Islet precursor cell (in vitro differentiated cells): ENCODE measurements at regions not wholly inside any gene's neighbourhood (a gene's known extent, or its start where the extent isn't known, plus 50 kb on each side); places are given as distances from the start of the nearest gene placed in this dataset.
"Not testable (repeated sequence)": the region's sequence is repeated elsewhere in the genome, so short reads cannot be mapped to it uniquely, and the experiment has no call there.

Experiments used
- DNase-seq: peaks from one replicate; pipeline ENCODE4 v3.0.0-alpha.2; 2018

DNA sequence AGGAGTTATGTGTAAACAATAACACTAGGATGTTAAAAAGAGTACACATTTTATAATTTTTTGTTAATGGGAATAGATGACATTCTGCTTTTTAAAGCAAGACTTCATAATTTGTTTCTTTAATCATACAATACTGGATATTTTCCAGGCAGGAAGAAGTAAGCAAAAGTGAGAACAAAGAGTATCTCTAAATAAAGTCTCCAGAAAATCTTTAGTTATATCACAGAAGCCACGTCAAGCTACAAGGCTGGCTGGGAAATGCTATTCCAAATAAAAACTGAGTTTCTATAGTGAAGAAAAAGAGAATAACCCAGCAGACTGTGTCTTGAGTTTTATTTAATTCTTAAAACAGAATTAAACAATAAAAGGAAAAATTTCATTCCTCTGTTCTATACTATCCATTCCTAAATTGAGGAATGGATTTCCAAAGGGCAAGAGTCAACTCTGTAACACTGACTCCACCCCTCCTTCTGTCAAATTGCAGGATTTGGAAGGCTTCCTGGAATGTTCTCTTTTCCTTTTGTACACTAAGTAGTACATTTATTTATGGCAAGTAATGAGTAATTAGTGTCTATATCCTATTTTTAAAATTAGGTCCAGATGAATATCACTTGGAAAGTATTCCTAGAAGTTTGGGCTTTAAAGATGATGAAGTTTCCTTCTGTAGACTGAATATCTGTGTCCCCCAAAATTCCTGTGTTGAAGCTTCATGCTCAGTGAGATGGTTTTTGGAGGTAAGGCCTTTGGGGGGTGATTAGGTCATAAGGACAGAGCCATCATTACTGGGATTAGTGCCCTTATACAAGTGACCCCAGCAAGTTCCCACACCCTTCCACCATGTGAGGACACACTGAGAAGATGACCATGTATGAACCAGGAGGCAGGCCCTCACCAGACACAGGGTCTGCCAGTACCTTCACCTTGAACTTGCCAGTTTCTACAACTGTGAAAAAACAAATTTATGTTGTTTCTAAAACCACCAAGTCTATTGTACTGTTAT, 290.9 kb downstream of the CRPPA start:
- DNase-seq, result no peak

- no peak for DNase-seq
Measured at GRCh38 chr7:16129431-16130110, 291.8 kb downstream of the CRPPA start.

GRCh38 chr7:16123117-16123770, 298.1 kb downstream of the CRPPA start:
- DNase-seq, result no peak

DNA sequence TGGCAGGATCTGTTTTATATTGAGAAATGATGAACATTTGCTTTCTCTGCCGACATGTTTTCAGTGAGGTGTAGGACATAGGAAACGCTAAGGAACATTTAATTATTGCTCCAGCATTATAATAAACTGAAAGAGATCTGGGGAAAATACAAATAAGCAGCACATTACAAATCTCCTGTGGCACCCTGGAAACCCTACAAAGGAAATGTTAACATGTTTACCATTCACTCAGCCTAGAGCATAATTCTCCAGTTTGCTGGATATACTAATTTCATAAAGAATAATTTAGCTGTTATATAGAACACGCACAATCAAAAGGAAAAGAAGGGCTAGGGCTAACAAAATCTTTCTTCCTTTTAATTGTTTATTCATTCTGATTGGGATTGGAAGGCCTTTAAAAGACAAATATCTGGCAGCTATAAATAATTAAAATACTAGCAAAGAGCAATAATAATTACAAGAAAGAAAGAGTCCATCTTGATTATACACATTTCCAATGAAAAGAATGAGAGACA, 299.4 kb downstream of the CRPPA start:
- no peak for DNase-seq

DNA sequence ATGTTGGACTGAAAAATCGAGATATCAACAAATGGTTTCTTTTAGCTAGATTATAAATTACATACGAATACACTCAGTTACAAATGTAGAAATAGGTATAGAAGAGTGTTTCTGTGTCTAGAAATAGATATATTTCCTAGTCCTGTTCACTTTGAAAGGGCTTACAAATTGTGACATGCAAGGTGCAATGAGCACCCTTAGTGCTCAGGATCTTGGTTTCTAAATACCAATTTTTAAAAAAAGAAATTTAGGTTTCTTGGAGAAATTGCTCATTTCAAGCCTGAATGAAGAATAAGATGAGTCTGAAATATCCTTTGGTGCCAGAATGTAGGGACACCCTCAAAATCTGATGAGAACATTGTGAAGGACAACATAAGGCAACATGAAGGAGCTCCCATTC, 306.0 kb downstream of the CRPPA start:
- DNase-seq, result no peak

DNA sequence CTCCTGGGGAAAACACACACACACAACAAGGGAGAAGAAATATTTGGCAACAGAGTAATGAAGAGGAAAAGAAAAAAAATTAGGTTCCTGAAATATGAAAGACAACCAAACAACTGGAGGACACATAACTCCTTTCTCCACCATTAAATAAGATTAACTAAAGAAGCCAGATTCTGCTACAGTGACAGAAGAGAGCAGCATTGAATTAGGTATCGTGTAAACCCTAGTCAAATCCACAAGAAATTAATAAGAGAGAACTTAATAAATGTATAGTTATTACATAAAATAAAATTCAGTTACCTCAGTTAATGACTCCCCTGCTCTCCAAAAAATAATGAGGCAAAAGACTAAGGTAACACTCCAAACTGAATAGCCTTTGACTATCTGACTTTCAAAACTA, 306.7 kb downstream of the CRPPA start:
- DNase-seq, result no peak

- DNase-seq, result no peak
Measured at GRCh38 chr7:16114071-16114470, 307.3 kb downstream of the CRPPA start.

DNA sequence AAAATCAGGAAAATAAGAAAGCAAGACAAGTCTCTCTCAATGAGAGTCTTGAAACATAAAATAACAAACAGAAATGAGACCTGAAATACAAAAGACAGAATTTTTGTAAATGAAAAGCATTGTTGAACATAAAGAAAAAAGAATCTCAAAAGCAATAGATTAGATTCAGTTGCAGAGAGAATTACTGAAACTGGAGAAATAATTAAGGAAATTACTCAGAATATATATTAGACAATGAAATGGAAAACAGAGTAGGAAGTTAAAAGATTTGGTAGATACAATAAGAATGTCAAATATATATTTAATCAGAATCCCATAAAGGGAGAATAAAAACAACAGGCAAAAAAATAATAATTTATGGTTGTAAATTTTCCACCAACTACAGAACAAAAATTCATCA, 308.3 kb downstream of the CRPPA start:
- DNase-seq, result no peak

GRCh38 chr7:16106869-16107268, 314.5 kb downstream of the CRPPA start:
- no peak for DNase-seq

DNA sequence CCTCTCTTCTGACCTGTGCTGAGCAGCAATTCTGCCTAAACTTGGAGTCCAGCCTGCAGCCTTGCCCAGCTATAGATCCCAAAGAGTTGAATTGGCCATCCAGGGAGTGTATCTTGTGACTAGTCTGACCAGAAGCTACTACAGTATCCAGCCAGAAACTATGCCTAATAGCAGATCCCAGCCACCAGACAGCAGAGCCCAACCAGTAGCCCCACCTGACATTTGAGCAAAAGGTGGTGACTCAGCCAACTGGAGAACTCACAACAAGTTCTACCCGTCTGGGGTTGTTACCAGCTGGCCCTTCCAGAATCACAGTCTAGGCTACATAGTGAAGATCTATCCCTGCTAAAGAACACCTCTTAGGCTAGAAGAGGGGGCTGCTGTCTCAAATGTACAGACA, 315.0 kb downstream of the CRPPA start:
- DNase-seq, result peak; percentile 58

- DNase-seq, result no peak
Measured at GRCh38 chr7:16099302-16099849, 322.0 kb downstream of the CRPPA start.

DNA sequence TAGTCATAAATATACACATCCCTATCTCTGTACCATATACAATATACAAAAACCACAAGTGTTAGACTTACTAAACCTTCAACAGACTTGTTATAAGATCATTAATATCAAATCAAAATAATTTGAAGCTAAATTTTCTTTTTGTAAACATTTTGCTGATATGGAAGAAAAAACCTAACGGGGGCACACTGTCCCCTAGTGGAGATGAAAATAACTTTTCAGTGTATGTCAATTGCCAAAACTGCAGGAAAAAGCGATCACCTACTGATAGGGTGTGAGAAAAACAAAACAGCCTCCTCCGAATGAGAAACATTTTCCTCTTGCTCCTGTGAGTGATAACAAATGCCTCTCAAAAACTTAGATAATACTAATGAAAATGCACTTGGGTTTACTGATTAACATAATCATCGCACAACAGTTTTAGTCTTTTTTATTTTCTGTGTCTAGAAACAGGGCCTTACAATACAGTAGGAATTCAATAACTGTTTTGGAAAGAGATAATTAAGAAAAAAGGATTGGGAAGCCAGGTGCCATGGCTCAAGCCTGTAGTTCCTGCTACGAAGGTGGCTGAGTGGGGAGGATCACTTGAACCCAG, 322.7 kb downstream of the CRPPA start:
- DNase-seq, result no peak

- DNase-seq, result no peak
Measured at GRCh38 chr7:16098058-16098457, 323.3 kb downstream of the CRPPA start.

GRCh38 chr7:16095171-16095950, 326.0 kb downstream of the CRPPA start:
- DNase-seq, result no peak

GRCh38 chr7:16094651-16095050, 326.7 kb downstream of the CRPPA start:
- DNase-seq, result no peak

GRCh38 chr7:16092711-16093110, 328.6 kb downstream of the CRPPA start:
- DNase-seq, result no peak

GRCh38 chr7:16091701-16092310, 329.5 kb downstream of the CRPPA start:
- DNase-seq, result no peak

- peak; percentile 74 for DNase-seq
Measured at GRCh38 chr7:16089801-16090200, 331.5 kb downstream of the CRPPA start.

DNA sequence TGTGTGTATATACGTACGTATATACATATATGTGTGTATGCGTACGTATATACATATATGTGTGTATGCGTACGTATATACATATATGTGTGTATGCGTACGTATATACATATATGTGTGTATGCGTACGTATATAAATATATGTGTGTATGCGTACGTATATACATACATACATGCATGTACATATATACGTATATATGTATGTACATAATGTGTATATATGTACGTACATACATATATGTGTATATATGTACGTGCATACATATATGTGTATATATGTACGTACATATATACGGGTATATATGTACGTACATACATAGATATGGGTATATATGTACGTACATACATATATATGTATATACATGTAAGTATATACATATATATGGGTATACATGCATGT, 332.1 kb downstream of the CRPPA start:
- no peak for DNase-seq

DNA sequence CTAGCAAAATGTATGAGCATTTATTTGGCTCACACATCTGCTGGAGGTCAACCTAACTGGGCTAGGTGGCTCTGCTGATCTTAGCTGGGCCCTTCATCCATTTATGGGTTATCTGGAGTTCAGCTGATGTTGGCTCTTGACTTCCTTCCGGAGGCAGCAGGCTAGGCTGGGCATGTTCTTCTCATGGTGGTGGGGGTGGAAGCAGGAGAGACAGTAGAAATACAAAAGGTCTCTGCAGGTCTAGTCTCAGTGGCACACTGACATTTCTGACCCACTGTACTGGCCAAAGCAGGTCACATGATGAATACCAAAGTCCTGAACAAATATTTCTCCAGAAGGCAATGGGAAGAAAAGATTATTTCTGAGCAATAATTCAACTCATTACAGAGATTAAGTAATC, 334.6 kb downstream of the CRPPA start:
- DNase-seq, result no peak

DNA sequence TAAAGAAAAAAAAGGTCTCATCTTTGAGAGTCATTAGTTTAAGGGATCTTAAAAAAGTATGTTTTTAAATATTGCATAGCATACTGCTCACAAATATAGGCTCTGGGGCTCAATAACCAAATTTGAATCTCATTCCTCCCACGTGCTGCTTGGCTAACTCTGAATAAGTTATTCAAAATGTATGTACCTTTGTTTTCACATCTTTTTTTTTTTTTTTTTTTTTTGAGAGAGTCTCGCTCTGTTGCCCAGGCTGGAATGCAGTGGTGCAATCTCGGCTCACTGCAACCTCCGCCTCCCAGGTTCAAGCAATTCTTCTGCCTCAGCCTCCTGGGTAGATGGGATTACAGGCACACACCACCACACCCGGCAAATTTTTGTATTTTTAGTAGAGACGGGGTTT, 335.6 kb downstream of the CRPPA start:
- not testable (repeated sequence) for DNase-seq
